ENCODE measurements at regions not wholly inside any gene's neighbourhood (a gene's known extent, or its start where the extent isn't known, plus 50 kb on each side); places are given as distances from the start of the nearest gene placed in this dataset.

DNA sequence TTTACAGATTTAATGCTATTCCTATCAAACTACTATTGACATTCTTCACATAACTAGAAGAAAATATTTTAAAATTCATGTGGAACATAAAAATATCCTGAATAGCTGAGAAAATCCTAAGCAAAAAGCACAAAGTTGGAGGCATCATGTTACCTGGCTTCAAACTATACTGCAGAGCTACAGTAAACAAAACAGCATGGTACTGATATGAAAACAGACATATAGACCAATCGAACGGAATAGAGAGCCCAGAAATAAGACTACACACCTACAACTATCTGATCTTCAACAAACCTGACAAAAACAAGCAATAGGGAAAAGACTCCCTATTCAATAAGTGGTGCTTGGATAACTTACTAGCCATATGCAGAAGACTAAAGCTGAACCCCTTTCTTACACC is 273.4 kb upstream of the GRIA3 start:
- H3K27me3 ChIP-seq (ENCODE audit: control insufficient read depth in 3 of 3, insufficient read depth in 3 of 3, low read length in 3 of 3): no peaks in the 10 kb centered on the region
- peaks cover 0 to 10% of the 10 kb centered on the region in 2 donors for H3K9me3 ChIP-seq (ENCODE audit: control insufficient read depth in 2 of 2, insufficient read depth in 1 of 2, low read depth in 1 of 2, low read length in 1 of 2)
- H3K4me1 ChIP-seq (ENCODE audit: control insufficient read depth in 3 of 3, insufficient read depth in 2 of 3, low read depth in 1 of 3, low read length in 2 of 3): no peaks in the 10 kb centered on the region
- WGBS, 3 donors: 9 to 74% (median 62%) methylated on average over 2 of the region's 2 CpGs
- FAIRE-seq (no peak), DNase-seq (no peak)
- H3K4me3 ChIP-seq (ENCODE audit: low read depth in 1 of 3, low read length in 3 of 3): no peak overlapping the region
- no peaks in the 10 kb centered on the region for H3K36me3 ChIP-seq (ENCODE audit: control insufficient read depth in 3 of 3, insufficient read depth in 2 of 3, low read depth in 1 of 3, low read length in 3 of 3)
- H3K27ac ChIP-seq (ENCODE audit: low read depth in 1 of 3, low read length in 2 of 3): no peak overlapping the region

DNA sequence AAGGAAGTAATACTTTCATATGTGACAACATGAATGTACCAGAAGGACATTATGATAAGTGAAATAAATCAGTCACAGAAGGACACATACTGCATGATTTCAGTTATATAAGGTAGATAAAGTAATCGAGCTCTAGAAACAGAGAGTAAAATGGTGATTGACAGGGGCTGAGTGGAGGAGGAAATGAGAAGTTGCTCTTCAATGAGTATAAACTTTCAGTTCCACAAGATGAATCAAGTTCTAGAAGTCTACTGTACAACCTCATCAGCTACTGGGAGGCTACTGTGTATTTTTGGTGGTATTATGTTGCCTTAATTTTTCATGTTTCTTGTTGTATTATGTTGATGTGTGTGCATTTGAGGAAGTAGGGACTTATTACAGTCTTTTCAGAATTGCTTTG is 270.9 kb upstream of the GRIA3 start:
- DNase-seq: no peak
- peaks cover 0 to 5% of the 10 kb centered on the region in 2 donors for H3K9me3 ChIP-seq (ENCODE audit: control insufficient read depth in 2 of 2, insufficient read depth in 1 of 2, low read depth in 1 of 2, low read length in 1 of 2)
- no peak overlapping the region for H3K4me3 ChIP-seq (ENCODE audit: low read depth in 1 of 3, low read length in 3 of 3)
- H3K27me3 ChIP-seq (ENCODE audit: control insufficient read depth in 3 of 3, insufficient read depth in 3 of 3, low read length in 3 of 3): no peaks in the 10 kb centered on the region
- H3K36me3 ChIP-seq (ENCODE audit: control insufficient read depth in 3 of 3, insufficient read depth in 2 of 3, low read depth in 1 of 3, low read length in 3 of 3): no peaks in the 10 kb centered on the region
- H3K27ac ChIP-seq (ENCODE audit: low read depth in 1 of 3, low read length in 2 of 3): no peak overlapping the region
- WGBS, 3 donors: 73 to 92% (median 88%) methylated on average over 1 of the region's 1 CpG
- no peaks in the 10 kb centered on the region for H3K4me1 ChIP-seq (ENCODE audit: control insufficient read depth in 3 of 3, insufficient read depth in 2 of 3, low read depth in 1 of 3, low read length in 2 of 3)
- FAIRE-seq: no peak

- Histone ChIP-seq H3K36me3 (ENCODE audit: control insufficient read depth in 3 of 3, insufficient read depth in 2 of 3, low read depth in 1 of 3, low read length in 3 of 3) (no peaks in the 10 kb centered on the region), H3K4me1 (ENCODE audit: control insufficient read depth in 3 of 3, insufficient read depth in 2 of 3, low read depth in 1 of 3, low read length in 2 of 3) (no peaks in the 10 kb centered on the region), H3K4me3 (ENCODE audit: low read depth in 1 of 3, low read length in 3 of 3) (no peak overlapping the region), H3K9me3 (ENCODE audit: control insufficient read depth in 2 of 2, insufficient read depth in 1 of 2, low read depth in 1 of 2, low read length in 1 of 2) (peaks cover 0 to 5% of the 10 kb centered on the region in 2 donors), H3K27me3 (ENCODE audit: control insufficient read depth in 3 of 3, insufficient read depth in 3 of 3, low read length in 3 of 3) (no peaks in the 10 kb centered on the region), H3K27ac (ENCODE audit: low read depth in 1 of 3, low read length in 2 of 3) (no peak overlapping the region)
- no peak for DNase-seq
- WGBS, 3 donors: 73 to 91% (median 90%) methylated on average over 1 of the region's 1 CpG
- no peak for FAIRE-seq
Measured at GRCh38 chrX:122913764-122914163, 270.3 kb upstream of the GRIA3 start.

- Histone ChIP-seq H3K9me3 (ENCODE audit: control insufficient read depth in 2 of 2, insufficient read depth in 1 of 2, low read depth in 1 of 2, low read length in 1 of 2) (peaks cover 0 to 5% of the 10 kb centered on the region in 2 donors), H3K36me3 (ENCODE audit: control insufficient read depth in 3 of 3, insufficient read depth in 2 of 3, low read depth in 1 of 3, low read length in 3 of 3) (no peaks in the 10 kb centered on the region), H3K4me1 (ENCODE audit: control insufficient read depth in 3 of 3, insufficient read depth in 2 of 3, low read depth in 1 of 3, low read length in 2 of 3) (no peaks in the 10 kb centered on the region), H3K27ac (ENCODE audit: low read depth in 1 of 3, low read length in 2 of 3) (no peak overlapping the region), H3K4me3 (ENCODE audit: low read depth in 1 of 3, low read length in 3 of 3) (no peak overlapping the region), H3K27me3 (ENCODE audit: control insufficient read depth in 3 of 3, insufficient read depth in 3 of 3, low read length in 3 of 3) (no peaks in the 10 kb centered on the region)
- no peak for FAIRE-seq
- no peak for DNase-seq
- 89 to 93% (median 92%) methylated on average over 5 of the region's 5 CpGs for WGBS, 3 donors
Measured at GRCh38 chrX:122914256-122914655, 269.8 kb upstream of the GRIA3 start.

- H3K4me1 ChIP-seq (ENCODE audit: control insufficient read depth in 3 of 3, insufficient read depth in 2 of 3, low read depth in 1 of 3, low read length in 2 of 3): no peaks in the 10 kb centered on the region
- no peak overlapping the region for H3K4me3 ChIP-seq (ENCODE audit: low read depth in 1 of 3, low read length in 3 of 3)
- H3K27ac ChIP-seq (ENCODE audit: low read depth in 1 of 3, low read length in 2 of 3): no peak overlapping the region
- FAIRE-seq (no peak), DNase-seq (no peak)
- H3K9me3 ChIP-seq (ENCODE audit: control insufficient read depth in 2 of 2, insufficient read depth in 1 of 2, low read depth in 1 of 2, low read length in 1 of 2): no peaks in the 10 kb centered on the region
- WGBS, 3 donors: 71 to 100% (median 73%) methylated on average over 1 of the region's 1 CpG
- H3K27me3 ChIP-seq (ENCODE audit: control insufficient read depth in 3 of 3, insufficient read depth in 3 of 3, low read length in 3 of 3): no peaks in the 10 kb centered on the region
- no peaks in the 10 kb centered on the region for H3K36me3 ChIP-seq (ENCODE audit: control insufficient read depth in 3 of 3, insufficient read depth in 2 of 3, low read depth in 1 of 3, low read length in 3 of 3)
Measured at GRCh38 chrX:122934131-122934530, 249.9 kb upstream of the GRIA3 start.

DNA sequence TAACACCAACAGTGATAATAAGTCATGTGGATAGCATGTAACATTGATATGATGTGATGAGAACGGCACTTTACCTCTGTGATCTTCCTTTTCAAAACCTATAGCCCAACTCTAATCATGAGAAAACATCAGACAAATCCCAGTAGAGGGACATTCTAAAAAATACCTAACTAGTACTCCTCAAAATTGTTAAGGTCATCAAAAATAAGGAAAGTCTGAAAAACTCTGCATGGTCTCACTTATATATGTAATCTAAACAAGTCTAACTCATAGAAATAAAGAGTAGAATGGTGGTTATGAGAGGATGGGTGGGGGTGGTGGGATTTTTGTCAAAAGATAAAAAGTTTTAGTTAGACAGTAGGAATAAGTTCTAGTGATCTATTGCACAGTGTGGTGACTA is 243.9 kb upstream of the GRIA3 start:
- DNase-seq (no peak), FAIRE-seq (no peak)
- Histone ChIP-seq H3K4me3 (ENCODE audit: low read depth in 1 of 3, low read length in 3 of 3) (no peak overlapping the region), H3K9me3 (ENCODE audit: control insufficient read depth in 2 of 2, insufficient read depth in 1 of 2, low read depth in 1 of 2, low read length in 1 of 2) (no peaks in the 10 kb centered on the region), H3K4me1 (ENCODE audit: control insufficient read depth in 3 of 3, insufficient read depth in 2 of 3, low read depth in 1 of 3, low read length in 2 of 3) (no peaks in the 10 kb centered on the region), H3K36me3 (ENCODE audit: control insufficient read depth in 3 of 3, insufficient read depth in 2 of 3, low read depth in 1 of 3, low read length in 3 of 3) (no peaks in the 10 kb centered on the region), H3K27ac (ENCODE audit: low read depth in 1 of 3, low read length in 2 of 3) (no peak overlapping the region), H3K27me3 (ENCODE audit: control insufficient read depth in 3 of 3, insufficient read depth in 3 of 3, low read length in 3 of 3) (no peaks in the 10 kb centered on the region)
- 48 to 67% (median 52%) methylated on average over 1 of the region's 1 CpG for WGBS, 3 donors

GRCh38 chrX:122941806-122942205 is 242.3 kb upstream of the GRIA3 start:
- WGBS, 3 donors: 20 to 35% (median 28%) methylated on average over 1 of the region's 1 CpG
- H3K36me3 ChIP-seq (ENCODE audit: control insufficient read depth in 3 of 3, insufficient read depth in 2 of 3, low read depth in 1 of 3, low read length in 3 of 3): no peaks in the 10 kb centered on the region
- H3K9me3 ChIP-seq (ENCODE audit: control insufficient read depth in 2 of 2, insufficient read depth in 1 of 2, low read depth in 1 of 2, low read length in 1 of 2): no peaks in the 10 kb centered on the region
- no peaks in the 10 kb centered on the region for H3K27me3 ChIP-seq (ENCODE audit: control insufficient read depth in 3 of 3, insufficient read depth in 3 of 3, low read length in 3 of 3)
- H3K4me1 ChIP-seq (ENCODE audit: control insufficient read depth in 3 of 3, insufficient read depth in 2 of 3, low read depth in 1 of 3, low read length in 2 of 3): no peaks in the 10 kb centered on the region
- H3K27ac ChIP-seq (ENCODE audit: low read depth in 1 of 3, low read length in 2 of 3): no peak overlapping the region
- DNase-seq: no peak
- no peak overlapping the region for H3K4me3 ChIP-seq (ENCODE audit: low read depth in 1 of 3, low read length in 3 of 3)
- FAIRE-seq: no peak

- FAIRE-seq: no peak
- Histone ChIP-seq H3K27me3 (ENCODE audit: control insufficient read depth in 3 of 3, insufficient read depth in 3 of 3, low read length in 3 of 3) (no peaks in the 10 kb centered on the region), H3K27ac (ENCODE audit: low read depth in 1 of 3, low read length in 2 of 3) (no peak overlapping the region), H3K36me3 (ENCODE audit: control insufficient read depth in 3 of 3, insufficient read depth in 2 of 3, low read depth in 1 of 3, low read length in 3 of 3) (no peaks in the 10 kb centered on the region), H3K4me1 (ENCODE audit: control insufficient read depth in 3 of 3, insufficient read depth in 2 of 3, low read depth in 1 of 3, low read length in 2 of 3) (no peaks in the 10 kb centered on the region), H3K9me3 (ENCODE audit: control insufficient read depth in 2 of 2, insufficient read depth in 1 of 2, low read depth in 1 of 2, low read length in 1 of 2) (no peaks in the 10 kb centered on the region), H3K4me3 (ENCODE audit: low read depth in 1 of 3, low read length in 3 of 3) (no peak overlapping the region)
- 91 to 93% (median 92%) methylated on average over 3 of the region's 3 CpGs for WGBS, 3 donors
- DNase-seq: no peak
Measured at GRCh38 chrX:122943918-122944317, 240.2 kb upstream of the GRIA3 start.

GRCh38 chrX:122945328-122945727 is 238.8 kb upstream of the GRIA3 start:
- Histone ChIP-seq H3K4me1 (ENCODE audit: control insufficient read depth in 3 of 3, insufficient read depth in 2 of 3, low read depth in 1 of 3, low read length in 2 of 3) (no peaks in the 10 kb centered on the region), H3K27ac (ENCODE audit: low read depth in 1 of 3, low read length in 2 of 3) (no peak overlapping the region), H3K36me3 (ENCODE audit: control insufficient read depth in 3 of 3, insufficient read depth in 2 of 3, low read depth in 1 of 3, low read length in 3 of 3) (no peaks in the 10 kb centered on the region), H3K27me3 (ENCODE audit: control insufficient read depth in 3 of 3, insufficient read depth in 3 of 3, low read length in 3 of 3) (no peaks in the 10 kb centered on the region), H3K9me3 (ENCODE audit: control insufficient read depth in 2 of 2, insufficient read depth in 1 of 2, low read depth in 1 of 2, low read length in 1 of 2) (no peaks in the 10 kb centered on the region), H3K4me3 (ENCODE audit: low read depth in 1 of 3, low read length in 3 of 3) (no peak overlapping the region)
- FAIRE-seq: no peak
- 70 to 88% (median 72%) methylated on average over 4 of the region's 4 CpGs for WGBS, 3 donors
- no peak for DNase-seq
